Hippocampal formation (tissue), 2 donors: ENCODE measurements at regions not wholly inside any gene's neighbourhood (a gene's known extent, or its start where the extent isn't known, plus 50 kb on each side); places are given as distances from the start of the nearest gene placed in this dataset.

Experiments used
- DNase-seq, 2 donors: peaks; one replicate each; lab custom pipeline; 2025; lab: John Stamatoyannopoulos, UW

DNA sequence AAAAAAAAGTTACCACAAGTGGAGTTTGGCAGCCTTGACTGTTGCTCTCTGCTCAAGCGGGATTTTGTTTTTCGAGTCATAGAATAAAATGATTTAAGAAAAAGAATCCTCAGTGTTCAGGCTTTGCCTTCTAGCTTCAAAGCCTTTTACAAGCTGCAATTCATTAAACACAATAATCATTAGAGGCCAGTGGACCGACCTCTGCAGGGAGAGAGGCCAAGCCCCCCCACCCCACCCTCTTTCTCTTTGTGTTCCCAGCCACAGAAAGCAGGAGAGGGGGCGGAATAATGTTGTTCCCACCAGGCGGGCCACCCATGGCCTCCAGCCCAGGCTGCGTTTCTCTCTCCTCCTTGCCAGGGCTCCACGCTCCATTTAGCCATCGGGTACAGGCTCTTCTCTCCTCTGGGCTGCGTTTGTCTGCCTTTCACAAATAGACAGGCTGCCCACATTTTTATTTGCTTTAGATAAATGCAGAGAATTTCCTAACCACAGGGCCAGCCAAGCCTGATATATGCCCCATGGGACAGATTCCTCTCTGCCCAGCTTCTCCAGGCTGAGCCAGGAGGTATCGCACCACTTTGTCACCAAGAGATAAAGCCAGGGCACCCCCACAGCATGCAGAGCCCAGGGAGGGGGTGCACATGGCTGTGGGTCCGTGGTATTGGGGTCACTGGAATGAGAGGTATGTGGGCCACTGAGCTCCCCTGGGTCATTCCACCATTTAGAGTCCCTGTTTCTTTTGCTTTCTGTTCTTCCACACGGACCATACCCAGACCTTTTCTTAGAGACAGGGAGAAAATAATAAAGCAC, 318.8 kb downstream of the PIK3R1 start:
- DNase-seq: peak; percentile 55 to 80

DNA sequence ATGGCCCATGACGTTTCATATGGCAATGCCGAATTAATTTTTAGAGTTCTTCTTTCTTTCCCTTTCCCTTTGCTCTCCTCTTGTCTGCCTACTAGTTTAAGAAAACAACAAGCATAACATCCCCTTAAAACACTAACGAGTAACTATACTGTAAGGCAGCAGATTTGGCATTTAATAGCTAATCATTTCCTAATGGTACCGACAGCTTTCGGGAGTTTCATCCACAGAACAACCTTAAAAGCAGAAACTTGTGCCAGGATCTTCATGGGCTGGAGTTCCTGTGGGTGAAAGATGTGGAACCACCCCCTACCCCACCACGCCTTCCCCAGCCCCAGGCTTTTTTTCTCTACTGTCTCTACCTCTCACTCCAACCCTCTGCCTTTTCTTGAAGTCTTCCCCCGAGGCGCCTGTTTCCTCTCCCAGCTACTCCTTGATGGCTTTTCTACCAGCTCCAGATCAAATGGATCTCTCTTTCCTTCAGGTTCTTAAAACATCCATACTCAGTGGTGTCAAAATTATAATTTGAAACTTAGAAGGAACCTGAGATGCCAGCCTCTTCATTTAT, 319.5 kb downstream of the PIK3R1 start:
- DNase-seq: no peak

DNA sequence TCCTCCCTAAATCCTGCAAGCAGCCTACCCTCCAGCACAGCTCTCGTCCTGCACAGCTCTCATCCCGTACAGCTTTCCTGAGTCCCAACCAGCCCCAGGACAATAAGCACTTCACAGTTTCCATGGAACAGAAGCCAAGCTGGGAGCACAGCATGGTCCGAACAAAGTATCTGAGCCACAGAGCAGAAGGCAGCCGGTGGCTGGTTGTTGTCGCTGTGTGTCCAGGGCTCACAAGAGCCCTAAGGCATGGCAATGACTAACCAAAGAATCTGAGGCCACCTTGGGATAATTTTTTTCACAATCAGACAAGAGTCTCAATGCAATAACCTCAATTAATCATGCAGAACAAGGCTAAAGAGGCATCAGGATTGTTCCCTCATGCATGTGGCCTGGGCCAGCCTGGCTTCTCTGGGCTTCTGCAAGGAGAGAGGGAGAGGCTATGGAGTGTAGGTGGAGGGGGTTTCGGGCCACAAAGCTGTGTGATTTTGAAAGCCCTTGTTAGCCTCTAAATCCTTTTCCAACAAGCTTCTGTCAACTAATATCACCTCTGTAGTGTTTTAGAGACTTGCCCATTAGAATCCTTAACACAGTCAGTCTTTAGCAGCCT, 323.4 kb downstream of the PIK3R1 start:
- no peak for DNase-seq

DNA sequence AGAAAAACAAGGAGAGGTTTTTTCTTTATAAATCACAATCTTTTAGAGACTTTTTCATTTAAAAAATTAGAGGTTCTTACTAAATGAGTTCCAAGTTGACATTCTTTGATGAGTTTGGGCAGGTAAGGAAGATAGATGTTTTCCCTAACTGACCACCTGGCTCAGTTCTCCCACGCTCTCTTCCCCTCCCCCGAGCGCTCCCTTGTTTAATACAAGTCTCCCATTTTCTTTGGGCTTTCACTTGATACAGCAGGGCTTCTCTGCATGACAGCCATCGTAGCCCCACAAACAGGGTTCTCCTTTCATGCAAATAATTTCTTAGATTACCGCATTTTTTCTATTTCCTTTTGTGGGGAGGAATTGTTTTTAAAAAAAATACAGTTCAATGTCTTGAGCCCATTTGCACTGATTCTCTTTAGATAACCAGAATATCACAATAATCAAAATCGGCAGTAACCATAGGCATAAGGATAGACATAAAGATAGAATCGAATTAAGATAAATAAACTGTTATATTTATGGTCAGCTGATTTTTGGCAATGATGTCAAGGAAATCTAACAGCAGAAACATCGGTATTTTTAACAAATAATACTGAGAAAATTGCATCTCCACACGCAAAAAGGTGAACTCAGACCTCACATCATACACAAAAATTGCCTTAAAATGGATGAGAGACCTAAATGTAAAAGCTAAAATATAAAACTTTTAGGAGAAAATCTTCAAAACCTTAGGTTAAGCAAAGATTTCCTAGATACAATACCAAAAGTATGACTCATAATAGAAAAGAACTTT, 325.4 kb downstream of the PIK3R1 start:
- DNase-seq: no peak

DNA sequence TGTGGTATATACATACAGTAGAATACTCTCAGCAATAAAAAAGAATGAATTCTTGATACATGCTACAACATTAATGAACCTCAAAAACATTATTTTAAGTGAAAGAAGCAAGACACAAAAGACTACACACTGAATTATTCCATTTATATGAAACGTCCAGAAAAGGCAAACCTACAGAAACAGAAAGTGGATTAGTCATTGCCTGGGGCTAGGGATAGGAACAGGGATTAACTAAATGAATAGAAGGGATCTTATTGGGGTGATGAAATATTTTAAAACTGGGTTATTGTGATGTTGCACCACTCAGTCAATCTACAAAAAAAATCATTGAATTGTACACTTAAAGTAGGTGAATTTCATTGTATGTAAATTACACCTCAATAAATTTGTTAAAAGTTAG, 326.7 kb downstream of the PIK3R1 start:
- DNase-seq: no peak

DNA sequence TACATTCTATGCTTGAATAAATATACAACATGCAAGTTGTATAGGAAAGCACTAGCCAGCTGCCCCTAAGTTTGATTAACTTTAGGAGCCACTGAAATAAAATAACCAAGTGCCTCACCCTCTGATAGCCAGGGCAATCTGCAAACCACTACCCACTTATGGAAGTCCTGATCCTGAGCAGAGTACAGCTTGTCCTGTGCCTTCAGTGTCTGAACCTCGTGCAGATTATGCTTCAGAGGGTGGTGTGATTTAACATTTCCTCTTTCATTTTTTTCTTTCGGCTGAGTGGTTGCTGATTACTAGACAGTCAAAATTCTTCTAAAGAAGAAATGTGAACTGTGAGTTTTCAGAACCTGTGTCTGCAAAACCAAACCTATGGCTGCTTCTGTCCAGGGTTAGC, 327.7 kb downstream of the PIK3R1 start:
- DNase-seq: no peak

DNA sequence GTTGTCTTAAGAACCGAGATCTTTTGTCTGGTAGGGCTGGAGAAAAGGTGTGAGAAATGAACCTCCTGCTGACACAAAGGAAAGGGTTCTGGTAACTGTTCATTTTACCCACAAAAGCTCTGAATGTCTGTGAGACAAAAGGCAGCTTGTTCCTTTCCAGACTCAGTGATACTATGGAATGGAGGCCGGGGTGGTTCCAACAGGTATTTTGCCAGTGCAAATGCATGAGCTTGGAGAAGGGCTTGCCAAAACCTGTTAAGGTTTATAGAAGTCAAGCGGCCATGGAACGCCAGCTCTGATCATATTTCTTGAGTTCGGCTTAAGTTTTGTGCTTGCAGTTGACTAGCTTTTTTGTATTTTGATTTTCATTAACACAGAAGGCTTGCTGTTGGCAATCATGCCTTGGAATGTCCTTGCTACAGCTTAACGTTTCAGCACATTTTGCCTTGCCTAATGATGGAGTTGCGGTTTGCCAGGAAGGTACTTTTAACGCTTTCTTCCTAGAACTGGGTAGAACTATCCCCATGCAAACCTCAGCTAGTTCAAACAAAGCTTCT, 328.6 kb downstream of the PIK3R1 start:
- no peak for DNase-seq

DNA sequence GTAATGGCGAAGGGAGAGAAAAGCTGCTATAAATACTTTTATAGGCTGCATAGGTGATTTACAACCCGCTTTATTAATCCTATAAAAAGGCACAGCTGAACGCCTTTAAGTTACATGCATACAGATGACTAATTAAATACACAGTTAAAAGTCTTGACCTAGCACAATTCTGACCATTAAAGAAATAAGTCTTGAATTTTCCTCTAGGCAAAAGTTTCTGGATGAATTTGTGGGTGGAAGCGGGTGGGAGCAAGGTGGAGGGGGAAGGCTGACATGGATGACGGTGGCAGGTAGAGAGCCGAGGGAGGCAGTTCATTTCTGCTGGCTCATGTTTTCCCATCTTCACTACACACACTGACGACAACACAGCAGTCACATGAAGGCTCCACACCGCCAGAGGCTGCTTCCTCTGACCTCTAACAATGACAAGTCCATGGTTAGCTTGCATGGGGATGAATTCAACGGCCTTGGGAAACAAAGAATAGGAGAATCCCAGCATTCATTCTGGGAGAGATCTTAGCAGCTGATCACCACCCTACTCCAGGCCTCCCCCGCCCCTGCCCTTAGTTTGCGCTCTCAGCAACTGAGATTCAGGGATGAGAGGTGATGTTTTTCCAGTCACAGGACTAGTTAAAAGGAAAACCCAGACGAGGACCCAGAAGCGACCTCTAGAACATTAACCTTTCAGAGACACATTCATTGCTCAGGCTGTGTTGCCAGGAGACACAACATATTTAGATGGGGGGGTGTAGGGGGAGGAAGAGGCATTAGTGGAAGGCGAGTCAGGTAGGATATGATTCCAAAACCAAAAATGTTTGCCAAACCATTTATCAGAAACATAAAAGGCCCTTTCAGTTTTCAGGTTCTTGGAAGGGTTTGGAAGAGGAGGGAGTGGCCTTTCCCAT, 329.3 kb downstream of the PIK3R1 start:
- no peak for DNase-seq

DNA sequence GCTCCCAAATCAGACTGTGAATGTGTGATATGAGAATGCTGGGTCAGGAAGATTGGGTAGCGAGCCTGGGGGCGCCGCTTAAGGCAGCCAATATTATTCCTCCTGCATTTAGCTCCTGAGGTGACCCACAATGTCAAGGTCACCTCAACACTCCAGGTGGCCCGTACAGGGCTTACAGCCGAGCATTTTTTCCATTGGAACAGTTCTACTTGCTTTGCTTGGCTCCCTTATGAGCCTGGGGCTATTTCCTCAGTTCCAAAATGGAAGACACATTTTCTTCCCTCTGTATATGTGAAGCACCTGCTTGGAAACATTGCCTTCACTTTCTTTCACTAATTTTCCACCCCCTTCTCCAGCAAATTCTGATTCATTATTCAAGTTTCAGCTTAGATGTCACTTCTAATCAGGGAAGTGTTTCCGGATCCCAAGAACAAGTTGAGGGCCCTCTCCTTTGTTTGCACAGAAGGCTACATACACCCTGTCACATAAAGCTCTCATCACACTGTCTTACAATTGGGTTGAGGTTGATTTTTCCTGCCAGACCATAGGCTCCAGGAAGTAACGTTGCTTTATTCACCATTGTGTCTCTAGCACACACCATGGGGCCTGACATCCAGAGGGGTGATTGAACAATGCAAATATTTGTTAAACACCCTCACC, 330.2 kb downstream of the PIK3R1 start:
- DNase-seq: no peak

DNA sequence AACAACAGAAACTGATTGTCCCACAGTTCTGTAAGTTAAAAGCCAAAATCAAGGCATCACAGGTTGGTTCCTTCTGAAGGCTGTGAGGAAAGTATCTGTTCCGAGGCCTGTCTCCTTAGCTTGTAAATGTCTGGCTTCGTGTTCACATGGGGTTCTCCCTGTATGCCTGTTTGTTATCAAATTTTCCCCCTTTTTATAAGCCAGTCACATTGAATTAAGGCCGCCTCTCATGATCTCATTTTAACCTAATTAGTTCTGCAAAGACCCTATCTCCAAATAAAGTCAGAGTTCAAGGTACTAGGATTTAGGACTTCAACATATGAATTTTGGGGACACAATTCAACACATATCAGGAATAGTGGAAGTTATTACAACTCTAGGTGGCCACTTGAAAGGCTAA, 331.5 kb downstream of the PIK3R1 start:
- DNase-seq: no peak

DNA sequence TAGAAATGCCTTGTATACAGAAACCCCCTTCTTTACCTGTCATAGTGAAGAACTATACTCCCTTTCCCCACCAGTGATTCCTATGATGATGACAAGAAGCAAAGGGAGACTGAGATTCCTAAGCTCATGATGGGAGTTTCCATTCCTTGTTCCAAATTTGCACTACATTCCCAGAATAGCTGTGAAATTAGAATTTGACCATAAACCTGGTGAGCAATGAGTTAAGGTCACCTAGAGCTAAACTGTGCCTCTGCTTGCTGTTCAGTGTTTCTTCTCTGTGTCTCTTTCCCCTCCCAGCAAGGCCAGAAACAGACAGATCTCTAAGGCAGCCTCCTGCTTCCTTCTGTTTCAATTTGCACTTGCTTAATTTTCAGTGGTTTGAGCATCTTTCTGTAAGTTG, 332.1 kb downstream of the PIK3R1 start:
- DNase-seq: no peak

DNA sequence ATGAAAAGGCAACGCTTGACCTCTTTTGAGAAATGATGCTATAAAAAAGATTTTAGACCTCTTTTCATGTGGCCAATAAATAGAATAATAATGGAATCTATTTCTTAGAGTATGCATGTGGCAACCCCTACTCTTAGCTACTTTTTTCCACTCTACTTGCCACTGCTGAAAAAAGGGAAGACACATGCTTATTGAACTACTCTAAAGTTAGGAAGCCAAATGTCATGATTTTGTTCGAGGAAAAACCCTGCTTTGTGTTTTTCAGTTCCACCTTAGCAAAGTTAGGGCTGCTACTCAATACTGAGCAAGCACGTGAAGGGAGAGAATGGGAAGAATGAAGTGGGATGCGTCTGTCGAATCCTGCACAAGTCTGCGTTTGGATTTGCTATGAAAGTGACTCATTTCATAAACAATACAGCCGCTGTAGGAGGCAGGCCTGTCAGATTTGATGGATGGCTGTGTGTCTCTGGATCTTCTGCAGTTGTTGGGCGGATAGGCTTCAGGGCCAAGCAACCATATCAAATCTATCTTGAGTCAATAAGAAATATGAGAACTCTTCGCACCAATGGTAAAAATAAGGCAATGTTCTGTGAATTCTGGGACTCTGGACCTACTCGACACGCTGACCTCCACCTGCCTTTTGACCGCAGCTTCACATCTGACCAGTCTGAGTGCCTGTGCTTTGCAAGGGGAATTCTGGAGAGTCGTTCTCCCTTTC, 333.6 kb downstream of the PIK3R1 start:
- no peak for DNase-seq

DNA sequence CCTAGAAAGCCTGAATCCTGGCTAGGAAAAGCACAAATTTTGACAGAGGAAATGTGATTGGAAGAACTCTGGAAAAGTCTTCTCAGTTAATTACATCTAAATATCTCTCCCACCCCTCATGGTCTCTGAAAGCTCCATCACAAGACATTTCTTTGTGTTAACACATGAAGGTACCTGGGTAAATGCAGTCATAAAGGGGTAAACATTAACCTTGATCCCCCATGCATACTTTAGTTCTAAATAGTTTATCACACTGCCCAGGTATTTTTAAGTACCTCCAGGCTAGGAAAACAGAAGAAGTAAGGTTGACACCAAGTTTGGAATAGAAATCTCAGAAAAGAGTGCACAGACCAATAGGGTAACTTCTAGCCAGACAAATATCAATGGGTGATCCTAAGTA, 334.5 kb downstream of the PIK3R1 start:
- DNase-seq: no peak

DNA sequence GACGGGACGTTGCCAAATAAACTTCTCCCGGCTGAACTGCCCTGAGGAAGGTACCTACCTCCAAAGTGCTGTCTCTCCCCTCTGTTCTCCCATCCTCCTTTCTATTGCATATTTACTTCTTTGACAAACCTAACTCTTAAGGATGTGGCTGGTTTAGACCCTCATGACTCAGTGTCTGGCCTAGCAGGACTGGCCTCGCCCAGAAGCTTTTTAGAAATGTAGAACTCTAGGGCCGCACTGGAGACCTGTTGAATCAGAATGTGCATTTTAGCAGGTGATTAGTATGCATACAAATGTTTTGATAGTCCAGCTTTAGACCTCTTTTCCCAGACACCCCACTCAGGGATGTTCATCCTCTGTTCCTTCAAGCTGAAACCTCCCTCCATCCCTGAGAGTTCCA, 335.9 kb downstream of the PIK3R1 start:
- no peak for DNase-seq

DNA sequence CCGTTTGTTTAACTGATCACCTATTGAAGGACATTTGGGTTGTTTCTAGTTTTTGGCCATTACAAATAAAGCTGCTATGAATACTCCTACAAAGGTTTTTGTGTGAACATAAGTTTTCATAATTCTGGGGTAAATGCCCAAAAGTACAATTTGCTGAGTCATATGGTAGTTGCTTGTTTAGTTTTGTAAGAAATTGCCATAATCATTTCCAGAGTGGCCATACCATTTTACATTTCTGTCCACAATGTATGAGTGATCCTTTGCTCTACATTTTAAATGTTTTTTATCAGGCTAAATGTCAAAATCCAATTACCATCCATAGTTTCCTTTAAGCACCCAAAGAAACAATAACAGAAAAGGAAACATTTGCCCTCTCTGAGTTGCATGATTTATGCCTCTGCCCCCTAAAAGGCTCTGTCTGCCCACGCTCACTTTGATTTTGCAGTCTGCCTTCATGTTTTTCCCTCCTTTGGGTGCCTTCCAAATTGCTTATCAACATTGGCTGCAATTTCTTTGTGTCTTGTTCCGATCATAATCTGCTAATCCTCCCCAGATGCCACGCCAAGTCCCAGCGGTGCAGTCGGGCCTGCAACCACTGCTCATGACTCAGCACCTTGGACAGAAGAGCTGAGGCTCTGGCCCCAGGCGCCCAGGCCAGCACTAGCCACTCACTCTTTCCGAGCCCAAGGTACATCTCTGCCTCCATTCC, 339.2 kb downstream of the PIK3R1 start:
- DNase-seq: no peak

DNA sequence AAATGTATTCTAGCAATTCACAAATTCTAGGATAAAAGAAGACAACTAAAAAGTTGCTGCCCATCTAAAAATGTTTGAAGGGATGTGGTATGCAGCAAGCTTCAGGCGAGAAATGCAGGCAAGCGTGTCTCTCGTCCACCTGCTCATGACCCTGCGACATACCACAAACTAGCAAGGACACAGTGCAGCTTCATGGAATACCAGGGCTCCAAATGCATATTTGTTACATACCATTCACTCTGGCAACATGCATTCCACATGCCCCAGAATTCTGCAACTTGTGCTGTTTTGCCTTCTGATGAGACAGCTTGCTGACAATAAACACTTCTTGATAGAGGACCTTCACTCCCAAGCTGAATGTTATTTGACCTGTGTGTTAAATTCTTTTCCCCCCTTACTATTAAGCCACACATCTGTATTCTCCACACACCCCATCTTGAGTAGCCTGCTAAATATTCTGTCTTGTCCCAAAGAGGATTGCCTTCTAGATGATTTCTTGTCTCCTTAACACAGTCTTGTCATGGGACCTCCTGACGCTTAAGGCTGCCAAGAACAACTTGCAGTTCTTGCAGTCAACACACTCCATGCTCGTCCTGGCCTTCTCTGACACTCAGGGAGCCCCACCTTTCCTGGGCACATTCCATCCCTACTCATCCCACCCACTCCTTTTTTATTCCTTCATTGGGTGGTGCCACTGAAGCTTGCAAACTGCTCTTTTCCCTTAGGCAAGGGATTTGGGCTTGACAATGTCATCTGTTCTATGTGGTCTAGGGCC, 340.5 kb downstream of the PIK3R1 start:
- no peak for DNase-seq

DNA sequence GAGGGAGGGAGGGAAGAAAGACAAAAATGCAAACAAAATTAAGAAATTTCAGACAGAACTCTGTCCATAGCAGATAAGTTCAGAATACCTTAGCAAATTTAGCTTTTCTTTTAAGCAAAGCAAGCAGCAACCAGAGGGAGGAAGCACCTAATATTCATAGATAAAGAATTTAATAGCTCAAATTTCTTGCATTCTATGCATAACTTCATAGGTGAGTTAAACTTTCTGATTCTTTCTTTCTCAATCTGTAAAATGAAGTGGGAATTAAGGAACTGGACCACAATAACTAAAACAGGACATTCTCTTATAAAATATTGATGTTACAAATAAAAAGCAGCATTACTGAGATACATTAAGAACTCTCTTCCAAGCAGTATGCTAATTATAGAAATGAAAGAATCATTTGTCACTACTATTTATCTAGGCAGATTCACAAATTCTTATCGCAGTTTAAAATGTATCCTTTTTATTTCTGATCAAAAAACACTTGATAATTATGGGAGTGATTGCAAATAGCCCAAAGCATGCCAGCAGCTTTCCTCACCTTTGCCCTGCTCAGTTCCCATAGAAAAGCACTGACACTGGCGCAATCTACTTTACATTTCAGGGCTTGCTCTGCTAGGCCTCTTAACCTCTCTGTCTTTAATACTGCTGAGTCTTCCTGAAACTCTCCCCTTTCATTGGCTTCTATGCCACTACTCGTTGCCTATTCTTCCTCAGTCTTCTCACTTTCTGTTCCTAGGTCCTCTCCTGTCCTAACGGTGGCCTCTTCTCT, 341.8 kb downstream of the PIK3R1 start:
- DNase-seq: no peak

DNA sequence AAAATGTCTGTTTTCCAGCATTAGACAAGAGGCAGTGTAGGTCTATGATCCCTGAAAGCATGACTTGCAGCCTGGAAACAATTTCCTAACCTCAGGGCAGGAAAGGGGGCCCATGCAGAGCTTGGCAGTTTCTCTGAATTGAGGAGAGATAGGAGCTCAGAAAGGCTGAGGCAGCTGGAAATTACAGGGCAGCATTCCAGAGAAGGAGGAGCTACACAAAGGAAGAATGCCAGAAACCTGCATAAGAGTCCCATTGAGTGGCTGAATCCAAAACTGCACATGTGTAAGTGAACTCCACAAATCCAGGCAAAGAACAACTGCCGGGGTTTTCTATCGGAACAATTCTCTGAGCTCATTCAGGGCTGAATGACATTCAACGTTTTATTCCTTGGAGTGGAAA, 346.8 kb downstream of the PIK3R1 start:
- DNase-seq: peak; percentile 44 to 72
